HEK293T (cell line): ENCODE measurements at regions not wholly inside any gene's neighbourhood (a gene's known extent, or its start where the extent isn't known, plus 50 kb on each side); places are given as distances from the start of the nearest gene placed in this dataset.

Experiments
- CTCF ChIA-PET: fragments of 350-600 bp; formaldehyde crosslinking; extraction: SDS; loops from one replicate; lab custom pipeline; 2021; ENCODE audit warnings: antibody characterized with exemption, inconsistent platforms; lab: Yijun Ruan, JAX
- POLR2A ChIA-PET: fragments of 350-600 bp; formaldehyde crosslinking; extraction: SDS; loops from one replicate; lab custom pipeline; 2020; ENCODE audit warnings: antibody characterized with exemption, inconsistent platforms; lab: Yijun Ruan, JAX
- DNase-seq: peaks from one replicate; pipeline ENCODE4 v3.0.0; 2012; ENCODE audit warnings: mixed read lengths; ENCODE audit errors: extremely low spot score
- ARNT ChIP-seq: fragments of 450-650 bp; IDR thresholded peaks from 2 replicates; pipeline ENCODE4 v1.6.1; 2017; ENCODE audit warnings: mild to moderate bottlenecking
- BHLHE40 ChIP-seq: fragments of 450-650 bp; IDR thresholded peaks from 2 replicates; pipeline ENCODE4 v1.6.1; 2016; ENCODE audit warnings: mild to moderate bottlenecking, moderate library complexity, borderline replicate concordance
- CTBP1 ChIP-seq: fragments of 450-650 bp; IDR thresholded peaks from 2 replicates; pipeline ENCODE4 v1.6.1; 2016; ENCODE audit warnings: borderline replicate concordance
- ELF4 ChIP-seq: fragments of 450-650 bp; IDR thresholded peaks from 2 replicates; pipeline ENCODE4 v1.6.1; 2017; ENCODE audit warnings: antibody characterized with exemption
- FOXA1 ChIP-seq: fragments of 450-650 bp; IDR thresholded peaks from 2 replicates; pipeline ENCODE4 v1.6.1; 2016; ENCODE audit warnings: mild to moderate bottlenecking
- FOXK2 ChIP-seq: fragments of 450-650 bp; IDR thresholded peaks from 2 replicates; pipeline ENCODE4 v1.6.1; 2016; ENCODE audit warnings: mild to moderate bottlenecking
- FOXM1 ChIP-seq: fragments of 450-650 bp; IDR thresholded peaks from 2 replicates; pipeline ENCODE4 v1.6.1; 2017; ENCODE audit warnings: mild to moderate bottlenecking, borderline replicate concordance
- HDGF ChIP-seq: fragments of 450-650 bp; IDR thresholded peaks from 2 replicates; pipeline ENCODE4 v1.6.1; 2017; ENCODE audit warnings: antibody characterized with exemption, borderline replicate concordance
- L3MBTL2 ChIP-seq: fragments of 450-650 bp; conservative IDR thresholded peaks from 2 replicates; pipeline ENCODE4 v1.6.1; 2016; ENCODE audit warnings: mild to moderate bottlenecking
- LEF1 ChIP-seq: fragments of 450-650 bp; IDR thresholded peaks from 2 replicates; pipeline ENCODE4 v1.6.1; 2017; ENCODE audit warnings: mild to moderate bottlenecking, borderline replicate concordance
- NFRKB ChIP-seq: fragments of 450-650 bp; IDR thresholded peaks from 2 replicates; pipeline ENCODE4 v1.6.1; 2016; ENCODE audit warnings: mild to moderate bottlenecking, moderate library complexity
- SP1 ChIP-seq: fragments of 450-650 bp; IDR thresholded peaks from 2 replicates; pipeline ENCODE4 v1.6.1; 2017
- SUZ12 ChIP-seq: fragments of 450-650 bp; IDR thresholded peaks from 2 replicates; pipeline ENCODE4 v1.6.1; 2016; ENCODE audit warnings: mild to moderate bottlenecking
- TARDBP ChIP-seq: fragments of 450-650 bp; IDR thresholded peaks from 2 replicates; pipeline ENCODE4 v1.6.1; 2016
- ZNF384 ChIP-seq: fragments of 450-650 bp; IDR thresholded peaks from 2 replicates; pipeline ENCODE4 v1.6.1; 2016
- TF ChIP-seq, protein P1 (sequence below): fragments of 450-650 bp; IDR thresholded peaks from 2 replicates; pipeline ENCODE4 v1.6.1; 2016

DNA sequence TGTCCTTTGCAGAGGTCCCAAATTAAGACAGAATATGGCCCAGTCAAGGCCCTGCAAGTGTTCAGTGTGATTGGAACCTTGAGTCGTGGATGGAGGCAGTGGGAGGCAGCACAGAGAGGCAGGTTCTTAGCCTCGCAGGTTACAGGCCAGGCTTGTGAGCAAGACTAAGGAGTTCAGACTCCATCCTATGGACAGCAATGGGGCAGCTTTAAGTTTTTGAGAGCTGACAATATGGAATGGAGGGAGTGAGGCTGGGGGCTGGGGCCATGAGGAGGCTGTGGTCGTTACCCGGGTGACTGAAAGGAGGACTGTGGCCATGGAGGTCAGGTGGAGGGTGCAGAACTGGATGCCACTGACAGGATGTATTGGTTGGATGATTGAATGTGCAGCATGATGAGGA is 74.1 kb upstream of the PRR23C start:
- no peak for DNase-seq
- ChIA-PET CTCF (no interaction called here), POLR2A (no interaction called here)
- TF ChIP-seq SUZ12 (no peak), ELF4 (no peak), FOXA1 (no peak), BHLHE40 (no peak), LEF1 (no peak), L3MBTL2 (no peak), CTBP1 (no peak), ZNF384 (no peak), FOXK2 (no peak)
- TF ChIP-seq, protein P1, sequence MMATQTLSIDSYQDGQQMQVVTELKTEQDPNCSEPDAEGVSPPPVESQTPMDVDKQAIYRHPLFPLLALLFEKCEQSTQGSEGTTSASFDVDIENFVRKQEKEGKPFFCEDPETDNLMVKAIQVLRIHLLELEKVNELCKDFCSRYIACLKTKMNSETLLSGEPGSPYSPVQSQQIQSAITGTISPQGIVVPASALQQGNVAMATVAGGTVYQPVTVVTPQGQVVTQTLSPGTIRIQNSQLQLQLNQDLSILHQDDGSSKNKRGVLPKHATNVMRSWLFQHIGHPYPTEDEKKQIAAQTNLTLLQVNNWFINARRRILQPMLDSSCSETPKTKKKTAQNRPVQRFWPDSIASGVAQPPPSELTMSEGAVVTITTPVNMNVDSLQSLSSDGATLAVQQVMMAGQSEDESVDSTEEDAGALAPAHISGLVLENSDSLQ: no peak

DNA sequence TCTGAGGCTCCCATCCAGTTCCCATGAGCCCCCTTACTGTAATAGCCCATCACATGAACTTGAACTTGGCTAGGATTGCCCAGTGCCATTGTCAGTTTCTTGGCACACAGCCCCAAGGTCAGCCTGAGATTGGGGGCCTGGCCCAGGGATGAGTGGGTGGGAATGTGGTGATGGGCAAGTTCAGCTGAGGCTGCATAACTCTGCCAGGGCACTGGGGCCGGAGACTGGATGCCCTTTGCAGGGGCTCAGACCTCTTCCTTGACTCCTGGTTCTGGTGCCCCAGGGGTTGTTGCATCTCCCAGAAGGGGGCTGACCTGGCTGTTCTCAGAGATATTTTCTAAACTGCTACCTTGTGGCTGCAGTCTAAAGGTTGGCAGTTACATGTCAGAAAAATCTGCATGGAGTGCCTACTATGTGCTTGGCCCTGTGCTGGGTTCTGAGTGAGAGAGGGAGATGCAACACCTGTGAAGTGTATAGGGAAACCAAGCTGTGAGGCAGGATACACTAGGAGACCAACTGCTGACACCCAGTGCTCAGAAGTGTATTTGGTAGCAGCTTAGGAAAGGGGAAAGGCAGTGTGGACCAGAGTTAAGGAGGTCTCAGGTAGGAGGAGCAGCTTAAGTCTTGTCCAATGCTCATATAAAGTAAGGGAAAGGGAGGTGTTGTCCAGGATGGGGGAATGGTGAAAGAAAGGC is 74.8 kb upstream of the PRR23C start:
- ChIA-PET POLR2A (no interaction called here), CTCF (no interaction called here)
- TF ChIP-seq CTBP1 (no peak), TARDBP (no peak), FOXA1 (no peak), ELF4 (no peak), HDGF (no peak), LEF1 (no peak), ZNF384 (no peak), NFRKB (no peak), SP1 (no peak), L3MBTL2 (no peak), FOXM1 (no peak), ARNT (no peak)
- TF ChIP-seq, protein P1: no peak
- DNase-seq: no peak

DNA sequence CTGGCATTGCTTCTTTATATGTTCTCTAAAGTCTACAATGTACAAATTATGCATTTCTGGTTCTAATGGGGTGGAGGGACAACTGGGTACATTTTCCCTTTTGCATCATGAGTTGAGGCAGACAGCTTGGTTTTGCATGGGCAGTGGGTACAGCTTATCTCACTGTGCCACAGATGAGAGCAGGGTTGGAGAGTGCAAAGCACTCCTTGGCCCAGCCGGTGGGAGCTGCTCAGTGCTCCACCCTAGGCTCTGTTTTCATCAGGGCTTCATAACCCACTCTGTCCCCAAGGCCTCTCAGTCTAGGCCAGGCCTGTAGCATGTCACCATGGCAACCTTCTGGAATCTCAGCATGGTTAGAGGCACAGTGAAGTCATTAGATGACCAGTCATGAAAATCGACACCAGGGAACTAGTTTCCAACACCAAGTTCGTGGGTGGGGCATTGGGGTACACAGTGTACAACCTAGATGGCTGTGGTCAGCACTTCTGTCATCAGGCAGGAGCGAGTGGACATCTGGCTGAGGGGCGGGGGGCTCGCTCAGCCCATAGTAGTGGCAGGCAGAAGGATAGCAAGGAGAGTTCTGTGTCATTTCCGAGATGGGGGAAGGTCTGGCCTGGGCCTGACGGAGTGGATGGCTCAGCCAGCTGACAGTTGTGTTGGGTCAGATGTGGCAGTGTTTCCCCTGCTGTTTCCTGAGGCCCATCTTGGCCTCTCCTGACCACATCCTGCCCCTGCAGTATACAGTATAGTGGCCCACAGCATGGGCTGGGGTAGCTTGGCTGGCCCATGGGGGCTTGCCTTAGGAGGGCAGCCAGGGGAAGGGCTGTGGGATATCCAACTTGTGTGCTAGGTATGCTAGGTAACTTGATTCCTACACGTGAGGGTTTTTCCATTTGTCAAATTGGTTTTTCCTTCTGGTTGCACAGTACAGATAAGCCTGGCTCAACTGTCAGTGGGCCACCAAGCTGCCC is 75.7 kb upstream of the PRR23C start:
- POLR2A ChIA-PET: no interaction called here
- TF ChIP-seq FOXM1 (no peak), FOXA1 (no peak), ZNF384 (no peak), SUZ12 (no peak), CTBP1 (no peak), SP1 (no peak), ELF4 (no peak), HDGF (no peak), LEF1 (no peak), NFRKB (no peak), FOXK2 (no peak), L3MBTL2 (no peak), BHLHE40 (no peak), TARDBP (no peak), ARNT (no peak)
- TF ChIP-seq, protein P1: no peak

DNA sequence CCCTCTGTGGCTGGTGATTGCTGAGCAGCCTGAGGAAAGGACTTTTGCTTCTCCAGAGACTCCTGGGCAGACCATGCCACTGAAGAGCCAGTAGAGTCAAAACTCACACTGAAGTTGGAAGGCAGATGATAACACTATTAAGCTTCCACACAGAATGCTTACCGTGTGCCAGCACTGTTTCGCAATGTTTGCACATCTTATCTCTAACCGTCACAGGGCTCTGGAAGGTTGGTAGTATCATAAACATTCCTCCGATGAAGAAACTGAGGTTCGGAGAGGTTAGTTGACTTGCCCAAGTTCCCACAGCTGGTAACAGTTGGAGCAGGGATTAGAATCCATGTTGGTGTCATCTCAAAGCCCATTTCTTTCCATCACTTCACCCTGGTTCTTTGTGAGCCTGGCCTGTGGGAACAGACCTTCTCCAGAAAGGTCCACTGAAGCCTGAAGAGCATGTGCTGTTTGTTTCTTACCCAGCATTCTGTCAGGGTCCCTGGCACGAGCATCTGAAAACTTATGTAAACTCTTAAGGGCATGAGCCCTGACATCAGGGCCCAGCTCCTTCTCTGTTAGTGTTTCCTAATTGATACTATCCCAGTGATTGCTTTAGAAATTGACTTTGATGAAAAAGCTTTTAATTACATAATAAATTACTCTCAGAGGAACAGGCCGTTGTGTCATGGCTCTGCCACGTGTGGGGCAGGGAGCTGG is 77.0 kb upstream of the PRR23C start:
- POLR2A ChIA-PET: no interaction called here
- TF ChIP-seq BHLHE40 (no peak), FOXK2 (no peak), HDGF (no peak), FOXA1 (no peak), FOXM1 (no peak), LEF1 (no peak), NFRKB (no peak), CTBP1 (no peak)
- TF ChIP-seq, protein P1: no peak
- no peak for DNase-seq
- CTCF ChIA-PET: interaction anchor here (1.5 kb wide), 1 partner anchor 9 kb away, joined by 12 read pairs; no protein-coding TSS in a partner anchor

More for the DNA sequence above, 75.7 kb upstream of the PRR23C start:
- CTCF ChIA-PET: interaction anchor here (1.5 kb wide), 1 partner anchor 8 kb away, joined by 12 read pairs; no protein-coding TSS in a partner anchor
- no peak for DNase-seq

DNA sequence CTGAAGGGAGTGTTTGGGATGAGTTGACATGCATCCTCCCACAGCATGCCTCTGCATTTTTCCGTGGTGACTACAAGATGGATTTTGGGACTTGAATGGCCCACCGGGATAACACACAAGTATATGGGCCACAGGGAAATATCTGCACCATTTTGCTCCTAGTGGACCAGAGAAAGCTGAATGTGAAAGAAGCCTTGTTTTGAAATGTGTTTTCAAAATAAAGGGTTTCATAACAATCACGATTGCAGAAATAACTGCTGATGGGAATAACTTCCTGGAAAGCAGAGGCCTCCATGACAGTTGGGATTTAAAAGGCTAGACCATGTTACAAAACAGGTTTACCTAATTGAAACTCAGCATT is 77.5 kb upstream of the PRR23C start:
- ChIA-PET POLR2A (no interaction called here), CTCF (no interaction called here)
- no peak for TF ChIP-seq SP1
- no peak for TF ChIP-seq L3MBTL2
- no peak for TF ChIP-seq NFRKB
- TF ChIP-seq ARNT: no peak
- TF ChIP-seq FOXM1: no peak
- TF ChIP-seq FOXA1: no peak
- TF ChIP-seq, protein P1: no peak
- no peak for TF ChIP-seq ELF4
- TF ChIP-seq ZNF384: no peak
- TF ChIP-seq HDGF: no peak
- no peak for TF ChIP-seq LEF1
- TF ChIP-seq TARDBP: no peak
- no peak for TF ChIP-seq CTBP1
- DNase-seq: no peak
